ENCODE measurements at regions not wholly inside any gene's neighbourhood (a gene's known extent, or its start where the extent isn't known, plus 50 kb on each side); places are given as distances from the start of the nearest gene placed in this dataset.
A peak's percentile ranks its signal among the peaks of the same experiment; 100 is the strongest.

- no peak for DNase-seq (ENCODE audit: low read depth)
- no peak overlapping the region for H3K4me3 ChIP-seq (ENCODE audit: low read depth, low read length)
- no peak for TF ChIP-seq CTCF (conservative IDR thresholded peaks at IDR 0.05; ENCODE audit: low read depth, low read length)
These were observed 349.5 kb upstream of the MIR17HG start for GRCh38 chr13:90997951-90998350.

GRCh38 chr13:90999401-90999800, 348.1 kb upstream of the MIR17HG start:
- no peak overlapping the region for H3K4me3 ChIP-seq (ENCODE audit: low read depth, low read length)
- no peak for DNase-seq (ENCODE audit: low read depth)
- TF ChIP-seq CTCF (conservative IDR thresholded peaks at IDR 0.05; ENCODE audit: low read depth, low read length) = no peak

- TF ChIP-seq CTCF (conservative IDR thresholded peaks at IDR 0.05; ENCODE audit: low read depth, low read length) = no peak
- no peak overlapping the region for H3K4me3 ChIP-seq (ENCODE audit: low read depth, low read length)
- DNase-seq (ENCODE audit: low read depth) = no peak
These were observed 346.1 kb upstream of the MIR17HG start for GRCh38 chr13:91001371-91001770.

GRCh38 chr13:91014696-91015095, 332.8 kb upstream of the MIR17HG start:
- TF ChIP-seq CTCF (conservative IDR thresholded peaks at IDR 0.05; ENCODE audit: low read depth, low read length) = no peak
- DNase-seq (ENCODE audit: low read depth) = no peak
- no peak overlapping the region for H3K4me3 ChIP-seq (ENCODE audit: low read depth, low read length)

GRCh38 chr13:91017031-91017668, 330.3 kb upstream of the MIR17HG start:
- DNase-seq (ENCODE audit: low read depth) = no peak
- peak overlapping the region; percentile 12 for H3K4me3 ChIP-seq (ENCODE audit: low read depth, low read length)
- peak; percentile 91 for TF ChIP-seq CTCF (conservative IDR thresholded peaks at IDR 0.05; ENCODE audit: low read depth, low read length)

- H3K4me3 ChIP-seq (ENCODE audit: low read depth, low read length) = peak overlapping the region; percentile 12
- DNase-seq (ENCODE audit: low read depth) = no peak
- TF ChIP-seq CTCF (conservative IDR thresholded peaks at IDR 0.05; ENCODE audit: low read depth, low read length) = no peak
These were observed 329.8 kb upstream of the MIR17HG start for GRCh38 chr13:91017669-91018053.

GRCh38 chr13:91020461-91021034, 326.9 kb upstream of the MIR17HG start:
- no peak for TF ChIP-seq CTCF (conservative IDR thresholded peaks at IDR 0.05; ENCODE audit: low read depth, low read length)
- H3K4me3 ChIP-seq (ENCODE audit: low read depth, low read length) = no peak overlapping the region
- DNase-seq (ENCODE audit: low read depth) = no peak

Measured in epithelial cell of proximal tubule (primary cell).